IMR-90 (cell line): ENCODE measurements at regions not wholly inside any gene's neighbourhood (a gene's known extent, or its start where the extent isn't known, plus 50 kb on each side); places are given as distances from the start of the nearest gene placed in this dataset.

ENCODE experiments used
- CEBPB ChIP-seq: IDR thresholded peaks from 2 replicates; pipeline ENCODE4 v1.6.1; 2012; ENCODE audit warnings: low read depth, low read length, improper control_type of control experiment
- CTCF ChIP-seq: conservative IDR thresholded peaks from 2 replicates; pipeline ENCODE4 v1.5.1; 2012; ENCODE audit warnings: mild to moderate bottlenecking, low read depth, low read length, improper control_type of control experiment
- MAFK ChIP-seq: IDR thresholded peaks from 2 replicates; pipeline ENCODE4 v1.6.1; 2012; ENCODE audit warnings: low read depth, low read length, improper control_type of control experiment
- MXI1 ChIP-seq: IDR thresholded peaks from 2 replicates; pipeline ENCODE4 v1.6.1; 2012; ENCODE audit warnings: low read depth, mild to moderate bottlenecking, low read length, moderate library complexity, borderline replicate concordance
- NFE2L2 ChIP-seq: fragments of 150-350 bp; IDR thresholded peaks from 2 replicates; pipeline ENCODE4 v1.6.1; 2016; ENCODE audit warnings: low read depth, mild to moderate bottlenecking, low read length
- POLR2A ChIP-seq: IDR thresholded peaks from 2 replicates; pipeline ENCODE4 v1.6.1; 2012; ENCODE audit warnings: mild to moderate bottlenecking, low read depth, low read length
- RCOR1 ChIP-seq: IDR thresholded peaks from 2 replicates; pipeline ENCODE4 v1.6.1; 2012; ENCODE audit warnings: mild to moderate bottlenecking, low read length, improper control_type of control experiment; ENCODE audit not compliant: insufficient replicate concordance
- RFX5 ChIP-seq: IDR thresholded peaks from 2 replicates; pipeline ENCODE4 v1.8.0; 2012; ENCODE audit warnings: low read depth, mild to moderate bottlenecking, low read length, moderate library complexity
- SMC3 ChIP-seq: fragments of 150-350 bp; IDR thresholded peaks from 2 replicates; pipeline ENCODE4 v1.6.1; 2016; ENCODE audit warnings: low read depth, mild to moderate bottlenecking, antibody characterized with exemption, low read length, moderate library complexity

- TF ChIP-seq MXI1 (no peak), CTCF (no peak), POLR2A (no peak), CEBPB (no peak), MAFK (no peak), RCOR1 (no peak), NFE2L2 (no peak), RFX5 (no peak), SMC3 (no peak)
These were observed 620.0 kb upstream of the SEL1L start for GRCh38 chr14:82153689-82154088.
